GM21390 (cell line): ENCODE measurements at regions not wholly inside any gene's neighbourhood (a gene's known extent, or its start where the extent isn't known, plus 50 kb on each side); places are given as distances from the start of the nearest gene placed in this dataset.

Experiments
- ATAC-seq: cut with Tn5 transposase; IDR thresholded peaks from one replicate; pipeline ENCODE4 v1.9.1; 2021; ENCODE audit not compliant: unreplicated experiment

- no peak for ATAC-seq
Observed at GRCh38 chr17:65370669-65371131, 190.7 kb downstream of the AXIN2 start.

GRCh38 chr17:65368341-65368740 is 193.1 kb downstream of the AXIN2 start:
- ATAC-seq = no peak

- ATAC-seq = no peak
Observed at GRCh38 chr17:65366102-65366844, 195.2 kb downstream of the AXIN2 start.

- ATAC-seq = no peak
Observed at GRCh38 chr17:65365169-65365568, 196.3 kb downstream of the AXIN2 start.

- no peak for ATAC-seq
Observed at GRCh38 chr17:65364438-65364837, 197.0 kb downstream of the AXIN2 start.

- no peak for ATAC-seq
Observed at GRCh38 chr17:65362826-65363225, 198.6 kb downstream of the AXIN2 start.

- no peak for ATAC-seq
Observed at GRCh38 chr17:65360961-65361552, 200.4 kb downstream of the AXIN2 start.

- no peak for ATAC-seq
Observed at GRCh38 chr17:65359016-65359415, 202.4 kb downstream of the AXIN2 start.

GRCh38 chr17:65356536-65356935 is 204.9 kb downstream of the AXIN2 start:
- ATAC-seq = no peak

GRCh38 chr17:65355246-65355645 is 206.2 kb downstream of the AXIN2 start:
- no peak for ATAC-seq

GRCh38 chr17:65349916-65350315 is 211.5 kb downstream of the AXIN2 start:
- ATAC-seq = no peak

- ATAC-seq = no peak
Observed at GRCh38 chr17:65346166-65346565, 209.0 kb downstream of the RGS9 start.

- no peak for ATAC-seq
Observed at GRCh38 chr17:65345261-65346005, 208.3 kb downstream of the RGS9 start.

GRCh38 chr17:65340401-65340800 is 203.2 kb downstream of the RGS9 start:
- no peak for ATAC-seq

GRCh38 chr17:65334406-65334805 is 197.2 kb downstream of the RGS9 start:
- no peak for ATAC-seq

GRCh38 chr17:65332779-65333178 is 195.6 kb downstream of the RGS9 start:
- ATAC-seq = no peak

GRCh38 chr17:65332375-65332774 is 195.2 kb downstream of the RGS9 start:
- ATAC-seq = no peak

GRCh38 chr17:65328567-65328966 is 191.4 kb downstream of the RGS9 start:
- no peak for ATAC-seq

- no peak for ATAC-seq
Observed at GRCh38 chr17:65324611-65325342, 187.6 kb downstream of the RGS9 start.

GRCh38 chr17:65323049-65323448 is 185.9 kb downstream of the RGS9 start:
- ATAC-seq = no peak

GRCh38 chr17:65320820-65321219 is 183.7 kb downstream of the RGS9 start:
- no peak for ATAC-seq
